ENCODE measurements at regions not wholly inside any gene's neighbourhood (a gene's known extent, or its start where the extent isn't known, plus 50 kb on each side); places are given as distances from the start of the nearest gene placed in this dataset.

GRCh38 chr2:187917535-187917934, 363.3 kb upstream of the TFPI start:
- no peak for TF ChIP-seq CTCF (conservative IDR thresholded peaks at IDR 0.05; ENCODE audit: low read length)
- no peak for TF ChIP-seq EZH2phosphoT487 (IDR thresholded peaks at IDR 0.05; ENCODE audit: borderline replicate concordance, low read depth, low read length)

Data from OCI-LY7 (cell line).